ENCODE measurements at regions not wholly inside any gene's neighbourhood (a gene's known extent, or its start where the extent isn't known, plus 50 kb on each side); places are given as distances from the start of the nearest gene placed in this dataset.

DNA sequence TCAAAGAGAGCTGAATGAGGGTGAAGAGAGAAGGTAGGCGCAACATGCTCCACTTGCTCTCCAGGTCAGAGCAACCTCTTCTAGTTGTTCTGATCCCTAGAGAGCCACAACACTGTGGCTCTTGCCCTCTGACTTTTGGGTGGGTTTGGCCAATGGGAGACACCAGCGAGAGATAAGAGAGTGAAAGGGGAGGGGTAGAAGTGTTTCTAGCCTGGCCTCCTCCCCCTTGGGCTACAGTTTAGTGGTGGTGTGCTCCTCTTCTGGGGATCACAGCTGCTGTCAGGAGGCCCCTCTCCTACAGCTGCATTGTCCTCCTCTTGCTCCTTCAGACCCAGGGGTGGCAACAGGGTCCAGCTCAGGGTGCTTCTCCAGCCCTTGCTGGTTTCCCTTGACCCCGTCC is 454.8 kb downstream of the FUT8 start:
- no peak for ATAC-seq
- no peak for TF ChIP-seq PATZ1 (CRISPR knock-in tag; IDR thresholded peaks at IDR 0.05; ENCODE audit: borderline replicate concordance)
- TF ChIP-seq ZC3H10 (CRISPR knock-in tag; IDR thresholded peaks at IDR 0.05): no peak
- TF ChIP-seq ZFP3 (CRISPR knock-in tag; IDR thresholded peaks at IDR 0.05): no peak
- no peak for TF ChIP-seq BACH2 (CRISPR knock-in tag; IDR thresholded peaks at IDR 0.05; ENCODE audit: borderline replicate concordance)
- TF ChIP-seq CSDC2 (CRISPR knock-in tag; IDR thresholded peaks at IDR 0.05): no peak
- TF ChIP-seq, protein P1, sequence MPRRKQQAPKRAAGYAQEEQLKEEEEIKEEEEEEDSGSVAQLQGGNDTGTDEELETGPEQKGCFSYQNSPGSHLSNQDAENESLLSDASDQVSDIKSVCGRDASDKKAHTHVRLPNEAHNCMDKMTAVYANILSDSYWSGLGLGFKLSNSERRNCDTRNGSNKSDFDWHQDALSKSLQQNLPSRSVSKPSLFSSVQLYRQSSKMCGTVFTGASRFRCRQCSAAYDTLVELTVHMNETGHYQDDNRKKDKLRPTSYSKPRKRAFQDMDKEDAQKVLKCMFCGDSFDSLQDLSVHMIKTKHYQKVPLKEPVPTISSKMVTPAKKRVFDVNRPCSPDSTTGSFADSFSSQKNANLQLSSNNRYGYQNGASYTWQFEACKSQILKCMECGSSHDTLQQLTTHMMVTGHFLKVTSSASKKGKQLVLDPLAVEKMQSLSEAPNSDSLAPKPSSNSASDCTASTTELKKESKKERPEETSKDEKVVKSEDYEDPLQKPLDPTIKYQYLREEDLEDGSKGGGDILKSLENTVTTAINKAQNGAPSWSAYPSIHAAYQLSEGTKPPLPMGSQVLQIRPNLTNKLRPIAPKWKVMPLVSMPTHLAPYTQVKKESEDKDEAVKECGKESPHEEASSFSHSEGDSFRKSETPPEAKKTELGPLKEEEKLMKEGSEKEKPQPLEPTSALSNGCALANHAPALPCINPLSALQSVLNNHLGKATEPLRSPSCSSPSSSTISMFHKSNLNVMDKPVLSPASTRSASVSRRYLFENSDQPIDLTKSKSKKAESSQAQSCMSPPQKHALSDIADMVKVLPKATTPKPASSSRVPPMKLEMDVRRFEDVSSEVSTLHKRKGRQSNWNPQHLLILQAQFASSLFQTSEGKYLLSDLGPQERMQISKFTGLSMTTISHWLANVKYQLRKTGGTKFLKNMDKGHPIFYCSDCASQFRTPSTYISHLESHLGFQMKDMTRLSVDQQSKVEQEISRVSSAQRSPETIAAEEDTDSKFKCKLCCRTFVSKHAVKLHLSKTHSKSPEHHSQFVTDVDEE (CRISPR knock-in tag; IDR thresholded peaks at IDR 0.05): no peak
- TF ChIP-seq TCF4 (CRISPR knock-in tag; IDR thresholded peaks at IDR 0.05; ENCODE audit: borderline replicate concordance): no peak
- TF ChIP-seq POU6F1 (CRISPR knock-in tag; IDR thresholded peaks at IDR 0.05; ENCODE audit: borderline replicate concordance, low read depth): no peak
- TF ChIP-seq OSR1 (CRISPR knock-in tag; IDR thresholded peaks at IDR 0.05): no peak
- no peak for TF ChIP-seq ISL1 (CRISPR knock-in tag; IDR thresholded peaks at IDR 0.05)
- no peak for TF ChIP-seq SNAI2 (CRISPR knock-in tag; IDR thresholded peaks at IDR 0.05)
- no peak for TF ChIP-seq PPARA (CRISPR knock-in tag; IDR thresholded peaks at IDR 0.05; ENCODE audit: borderline replicate concordance)
- no peak for TF ChIP-seq GLIS3 (CRISPR knock-in tag; IDR thresholded peaks at IDR 0.05)
- no peak for TF ChIP-seq ZNF565 (CRISPR knock-in tag; conservative IDR thresholded peaks at IDR 0.05; ENCODE audit: low read depth)

DNA sequence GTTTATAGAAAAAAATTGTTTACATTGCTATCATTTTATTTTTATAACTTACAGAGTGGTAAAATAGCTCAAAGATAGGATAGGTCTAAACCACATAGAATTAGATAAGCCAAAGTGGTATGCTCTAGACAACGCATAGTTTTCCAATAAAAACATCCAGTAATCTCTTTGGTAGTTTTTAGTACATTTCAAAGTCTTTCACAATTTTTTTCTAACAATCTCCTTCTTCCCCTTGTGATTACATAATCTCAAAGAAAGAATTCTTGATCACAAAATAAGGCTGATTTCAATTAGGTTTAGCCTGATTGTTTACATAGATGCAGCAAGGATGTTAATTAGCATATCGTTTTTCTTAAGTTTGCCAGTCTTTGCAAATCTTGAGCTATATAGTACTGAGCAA is 460.0 kb downstream of the FUT8 start:
- TF ChIP-seq TCF4 (CRISPR knock-in tag; IDR thresholded peaks at IDR 0.05; ENCODE audit: borderline replicate concordance) (no peak), PATZ1 (CRISPR knock-in tag; IDR thresholded peaks at IDR 0.05; ENCODE audit: borderline replicate concordance) (no peak), ZNF565 (CRISPR knock-in tag; conservative IDR thresholded peaks at IDR 0.05; ENCODE audit: low read depth) (no peak), CREB5 (CRISPR knock-in tag; IDR thresholded peaks at IDR 0.05; ENCODE audit: low read depth) (no peak), ZC3H10 (CRISPR knock-in tag; IDR thresholded peaks at IDR 0.05) (no peak), PPARA (CRISPR knock-in tag; IDR thresholded peaks at IDR 0.05; ENCODE audit: borderline replicate concordance) (no peak)
- no peak for ATAC-seq

- TF ChIP-seq GLIS3 (CRISPR knock-in tag; IDR thresholded peaks at IDR 0.05) (no peak), PATZ1 (CRISPR knock-in tag; IDR thresholded peaks at IDR 0.05; ENCODE audit: borderline replicate concordance) (no peak), ZFP3 (CRISPR knock-in tag; IDR thresholded peaks at IDR 0.05) (no peak)
- no peak for ATAC-seq
Observed at GRCh38 chr14:65877166-65877565, 464.6 kb downstream of the FUT8 start.

DNA sequence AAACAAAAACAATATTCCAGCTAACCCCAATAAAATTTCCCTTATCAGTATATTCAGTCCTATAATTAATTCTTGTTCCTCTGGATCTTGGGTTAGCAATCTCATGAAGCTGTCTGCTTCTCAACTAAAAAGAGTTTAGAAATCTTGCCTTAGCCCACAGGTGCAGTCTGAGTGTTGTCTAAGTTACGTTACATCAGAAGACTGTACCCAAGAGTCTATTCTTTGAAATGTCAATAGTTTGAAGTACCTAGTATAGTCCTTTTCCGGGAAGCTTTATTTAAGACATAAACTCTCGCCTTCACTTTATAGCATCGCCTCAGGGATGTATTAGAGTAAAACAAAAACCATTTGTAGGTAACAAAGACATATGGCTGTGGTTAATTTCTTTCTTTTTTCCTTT is 465.1 kb downstream of the FUT8 start:
- no peak for ATAC-seq
- TF ChIP-seq PPARA (CRISPR knock-in tag; IDR thresholded peaks at IDR 0.05; ENCODE audit: borderline replicate concordance): no peak
- TF ChIP-seq ZFP3 (CRISPR knock-in tag; IDR thresholded peaks at IDR 0.05): no peak
- no peak for TF ChIP-seq PATZ1 (CRISPR knock-in tag; IDR thresholded peaks at IDR 0.05; ENCODE audit: borderline replicate concordance)
- TF ChIP-seq ZNF8 (CRISPR knock-in tag; IDR thresholded peaks at IDR 0.05): no peak
- TF ChIP-seq POU6F1 (CRISPR knock-in tag; IDR thresholded peaks at IDR 0.05; ENCODE audit: borderline replicate concordance, low read depth): no peak
- TF ChIP-seq OSR1 (CRISPR knock-in tag; IDR thresholded peaks at IDR 0.05): no peak
- no peak for TF ChIP-seq RARB (CRISPR knock-in tag; IDR thresholded peaks at IDR 0.05)
- TF ChIP-seq CSDC2 (CRISPR knock-in tag; IDR thresholded peaks at IDR 0.05): no peak

All from SK-N-SH treated with all-trans-retinoic acid at 6 μM for 48 hours (cell line).